ENCODE measurements at regions not wholly inside any gene's neighbourhood (a gene's known extent, or its start where the extent isn't known, plus 50 kb on each side); places are given as distances from the start of the nearest gene placed in this dataset.

- Histone ChIP-seq H3K27ac (no peak overlapping the region), H3K27me3 (no peaks in the 10 kb centered on the region), H3K4me1 (peaks cover 0 to 5% (median 0%) of the 10 kb centered on the region in 4 donors), H3K4me3 (no peak overlapping the region), H3K9me3 (no peaks in the 10 kb centered on the region), H3K36me3 (no peaks in the 10 kb centered on the region)
- ATAC-seq (ENCODE audit: low FRiP score in 2 of 2) (no peak), DNase-seq (no peak)
- TF ChIP-seq CTCF (IDR thresholded peaks at IDR 0.05) (no peak), POLR2A (IDR thresholded peaks at IDR 0.05) (no peak)
- 74 to 94% methylated on average over 1 of the region's 1 CpG for WGBS, 2 donors
These were observed 120.0 kb downstream of the LRIG2 start for GRCh38 chr1:113192980-113193379.

- H3K27ac ChIP-seq: no peak overlapping the region
- H3K9me3 ChIP-seq: no peaks in the 10 kb centered on the region
- WGBS, 2 donors: 82 to 87% methylated on average over 14 to 18 of the region's 18 CpGs
- H3K4me1 ChIP-seq: peaks cover 0 to 5% (median 0%) of the 10 kb centered on the region in 4 donors
- TF ChIP-seq EP300 (IDR thresholded peaks at IDR 0.05): no peak
- TF ChIP-seq POLR2A (IDR thresholded peaks at IDR 0.05): no peak
- no peak for TF ChIP-seq POLR2AphosphoS5 (IDR thresholded peaks at IDR 0.05)
- no peaks in the 10 kb centered on the region for H3K36me3 ChIP-seq
- DNase-seq: no peak
- no peaks in the 10 kb centered on the region for H3K27me3 ChIP-seq
- no peak for ATAC-seq (ENCODE audit: low FRiP score in 2 of 2)
- H3K4me3 ChIP-seq: no peak overlapping the region
These were observed 122.1 kb downstream of the LRIG2 start for GRCh38 chr1:113194846-113195830.

GRCh38 chr1:113197719-113198330 lies 124.8 kb downstream of the LRIG2 start:
- WGBS, 2 donors: 66 to 70% methylated on average over 10 to 13 of the region's 13 CpGs
- TF ChIP-seq EP300 (IDR thresholded peaks at IDR 0.05) (no peak), POLR2A (IDR thresholded peaks at IDR 0.05) (no peak), CTCF (IDR thresholded peaks at IDR 0.05) (no peak), POLR2AphosphoS5 (IDR thresholded peaks at IDR 0.05) (no peak)
- ATAC-seq (ENCODE audit: low FRiP score in 2 of 2) (no peak), DNase-seq (no peak)
- Histone ChIP-seq H3K36me3 (no peaks in the 10 kb centered on the region), H3K27me3 (no peaks in the 10 kb centered on the region), H3K27ac (peak overlapping the region in 1 of 4 donors; percentile 16), H3K9me3 (no peaks in the 10 kb centered on the region), H3K4me1 (peaks cover 0 to 8% (median 1%) of the 10 kb centered on the region in 4 donors), H3K4me3 (no peak overlapping the region)

GRCh38 chr1:113198806-113199205 lies 125.8 kb downstream of the LRIG2 start:
- DNase-seq (peak in 1 of 2 donors; percentile 72), ATAC-seq (ENCODE audit: low FRiP score in 2 of 2) (no peak)
- 93 to 96% methylated on average over 11 to 24 of the region's 24 CpGs for WGBS, 2 donors
- Histone ChIP-seq H3K27me3 (no peaks in the 10 kb centered on the region), H3K27ac (peak overlapping the region in 2 of 4 donors; percentile 23 to 55), H3K9me3 (no peaks in the 10 kb centered on the region), H3K4me3 (no peak overlapping the region), H3K36me3 (no peaks in the 10 kb centered on the region), H3K4me1 (peaks cover 0 to 8% (median 1%) of the 10 kb centered on the region in 4 donors)
- TF ChIP-seq EP300 (IDR thresholded peaks at IDR 0.05) (no peak), POLR2AphosphoS5 (IDR thresholded peaks at IDR 0.05) (no peak), POLR2A (IDR thresholded peaks at IDR 0.05) (no peak)

GRCh38 chr1:113199760-113200455 lies 126.9 kb downstream of the LRIG2 start:
- H3K9me3 ChIP-seq: no peaks in the 10 kb centered on the region
- ATAC-seq (ENCODE audit: low FRiP score in 2 of 2) (peak; percentile 73 to 95), DNase-seq (peak in 1 of 2 donors; percentile 86)
- no peaks in the 10 kb centered on the region for H3K36me3 ChIP-seq
- H3K27me3 ChIP-seq: no peaks in the 10 kb centered on the region
- no peak for TF ChIP-seq POLR2A (IDR thresholded peaks at IDR 0.05)
- peak; percentile 45 to 47 for TF ChIP-seq POLR2AphosphoS5 (IDR thresholded peaks at IDR 0.05)
- TF ChIP-seq EP300 (IDR thresholded peaks at IDR 0.05): peak in 3 of 4 donors; percentile 7 to 91 (median 52)
- peak in 1 of 6 experiments; percentile 13 for TF ChIP-seq CTCF (IDR thresholded peaks at IDR 0.05)
- H3K4me3 ChIP-seq: no peak overlapping the region
- peaks cover 0 to 8% (median 1%) of the 10 kb centered on the region in 4 donors for H3K4me1 ChIP-seq
- 47 to 50% methylated on average over 8 of the region's 8 CpGs for WGBS, 2 donors
- peak overlapping the region; percentile 17 to 75 (median 56) for H3K27ac ChIP-seq

Data from upper lobe of left lung (tissue), 6 donors.